ENCODE measurements at regions not wholly inside any gene's neighbourhood (a gene's known extent, or its start where the extent isn't known, plus 50 kb on each side); places are given as distances from the start of the nearest gene placed in this dataset.

DNA sequence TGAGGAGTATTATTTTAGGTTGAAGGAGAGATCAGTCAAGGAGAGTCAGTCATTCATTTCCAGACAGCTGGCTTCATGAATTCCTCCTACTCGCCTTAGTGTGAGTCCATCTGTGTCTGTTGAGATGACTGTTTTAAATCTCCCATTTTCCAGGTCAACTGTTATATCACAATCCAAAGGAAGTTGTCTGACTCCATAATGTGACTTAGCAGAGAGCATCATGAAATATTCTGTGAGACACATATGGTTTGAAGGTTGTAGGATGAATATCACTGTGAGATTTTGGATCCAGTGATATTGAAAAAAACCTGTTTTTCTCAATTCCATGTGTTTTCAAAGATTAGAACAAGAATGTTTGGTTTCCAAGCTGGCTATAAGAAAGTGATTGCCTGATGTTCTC is 530.2 kb upstream of the MAN1A1 start:
- TF ChIP-seq CTCF (conservative IDR thresholded peaks at IDR 0.05; ENCODE audit: low read depth, low read length) (no peak), SMC3 (IDR thresholded peaks at IDR 0.05; ENCODE audit: low read depth, low read length) (no peak), MAFK (IDR thresholded peaks at IDR 0.05; ENCODE audit: low read depth, low read length) (no peak), RFX5 (IDR thresholded peaks at IDR 0.05; ENCODE audit: low read depth, low read length) (no peak), POLR2A (IDR thresholded peaks at IDR 0.05; ENCODE audit: low read depth, low read length) (no peak)
- TF ChIP-seq, protein P1, sequence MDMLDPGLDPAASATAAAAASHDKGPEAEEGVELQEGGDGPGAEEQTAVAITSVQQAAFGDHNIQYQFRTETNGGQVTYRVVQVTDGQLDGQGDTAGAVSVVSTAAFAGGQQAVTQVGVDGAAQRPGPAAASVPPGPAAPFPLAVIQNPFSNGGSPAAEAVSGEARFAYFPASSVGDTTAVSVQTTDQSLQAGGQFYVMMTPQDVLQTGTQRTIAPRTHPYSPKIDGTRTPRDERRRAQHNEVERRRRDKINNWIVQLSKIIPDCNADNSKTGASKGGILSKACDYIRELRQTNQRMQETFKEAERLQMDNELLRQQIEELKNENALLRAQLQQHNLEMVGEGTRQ (IDR thresholded peaks at IDR 0.05; ENCODE audit: low read depth, low read length) = no peak

Data from IMR-90 (cell line).